Uterus (tissue), 3 donors: ENCODE measurements at regions not wholly inside any gene's neighbourhood (a gene's known extent, or its start where the extent isn't known, plus 50 kb on each side); places are given as distances from the start of the nearest gene placed in this dataset.

ENCODE experiments used
- DNase-seq, 2 donors: peaks; one replicate each; pipeline ENCODE4 v3.0.0-alpha.2; 2019 to 2020
- H3K27ac ChIP-seq, 2 donors: fragments of 200-600 bp; sonication (generic); 1 replicate in 1 of 2; 2 replicates in 1 of 2; pipeline ENCODE4 v1.5.1; 2016 to 2018
- H3K27me3 ChIP-seq, 2 donors: fragments of 200-600 bp; sonication (generic); one replicate each; pipeline ENCODE4 v1.5.1; 2018 to 2019; ENCODE audit warnings: control low read depth in 1 of 2
- H3K36me3 ChIP-seq, 2 donors: fragments of 200-600 bp; sonication (generic); one replicate each; pipeline ENCODE4 v1.5.1; 2019; ENCODE audit warnings: control low read depth in 1 of 2
- H3K4me1 ChIP-seq, 2 donors: fragments of 200-600 bp; sonication (generic); one replicate each; pipeline ENCODE4 v1.5.1; 2018 to 2019; ENCODE audit warnings: control low read depth in 1 of 2
- H3K4me3 ChIP-seq, 2 donors: fragments of 200-600 bp; sonication (generic); 1 replicate in 1 of 2; 2 replicates in 1 of 2; pipeline ENCODE4 v1.5.1; 2018 to 2019; ENCODE audit warnings: mild to moderate bottlenecking in 1 of 2
- H3K9me3 ChIP-seq, 2 donors: fragments of 200-600 bp; sonication (generic); one replicate each; pipeline ENCODE4 v1.5.1; 2019; ENCODE audit warnings: control low read depth in 1 of 2
- CTCF ChIP-seq, 4 experiments: fragments of 200-600 bp in 2 of 4; fragments of 450-650 bp in 2 of 4; sonication (generic) in 2 of 4; IDR thresholded peaks; one replicate each; pipeline ENCODE4 v1.5.1; 2016 to 2019; ENCODE audit warnings: antibody characterized with exemption in 4 of 4, mild to moderate bottlenecking in 2 of 4, moderate library complexity in 1 of 4
- POLR2A ChIP-seq, 2 donors: fragments of 450-650 bp; IDR thresholded peaks; one replicate each; pipeline ENCODE4 v1.6.1; 2016; ENCODE audit warnings: antibody characterized with exemption in 2 of 2, mild to moderate bottlenecking in 1 of 2, moderate library complexity in 1 of 2
- intact Hi-C: fragments of 100-400 bp; cut with DNase I; formaldehyde crosslinking; loops from one replicate; pipeline ENCODE4 v1.15.1; 2023; ENCODE audit warnings: low total_unique reads
- donor health status: DM: yes; HTN: yes; CAD: no.

GRCh38 chr12:126873701-126874100, 1393.3 kb upstream of the TMEM132C start:
- Histone ChIP-seq H3K36me3 (no peaks in the 10 kb centered on the region), H3K9me3 (no peaks in the 10 kb centered on the region), H3K4me3 (no peak overlapping the region), H3K4me1 (no peaks in the 10 kb centered on the region), H3K27ac (no peak overlapping the region), H3K27me3 (no peaks in the 10 kb centered on the region)
- TF ChIP-seq POLR2A (IDR thresholded peaks at IDR 0.05) (no peak), CTCF (IDR thresholded peaks at IDR 0.05) (no peak)
- intact Hi-C loops, result no loop called here
- DNase-seq, result no peak

- no peak overlapping the region for H3K4me3 ChIP-seq
- TF ChIP-seq POLR2A (IDR thresholded peaks at IDR 0.05), result no peak
- TF ChIP-seq CTCF (IDR thresholded peaks at IDR 0.05), result peak in 3 of 4 experiments; percentile 55 to 65 (median 58)
- H3K9me3 ChIP-seq, result no peaks in the 10 kb centered on the region
- intact Hi-C loops, result no loop called here
- no peaks in the 10 kb centered on the region for H3K36me3 ChIP-seq
- no peaks in the 10 kb centered on the region for H3K27me3 ChIP-seq
- DNase-seq, result peak; percentile 13 to 21
- H3K27ac ChIP-seq, result no peak overlapping the region
- H3K4me1 ChIP-seq, result no peaks in the 10 kb centered on the region
These were observed 1392.4 kb upstream of the TMEM132C start for GRCh38 chr12:126874427-126875026.

- TF ChIP-seq CTCF (IDR thresholded peaks at IDR 0.05) (no peak), POLR2A (IDR thresholded peaks at IDR 0.05) (no peak)
- no peaks in the 10 kb centered on the region for H3K9me3 ChIP-seq
- no peaks in the 10 kb centered on the region for H3K27me3 ChIP-seq
- DNase-seq, result no peak
- no peaks in the 10 kb centered on the region for H3K36me3 ChIP-seq
- intact Hi-C loops, result no loop called here
- H3K4me3 ChIP-seq, result no peak overlapping the region
- no peaks in the 10 kb centered on the region for H3K4me1 ChIP-seq
- no peak overlapping the region for H3K27ac ChIP-seq
These were observed 1387.1 kb upstream of the TMEM132C start for GRCh38 chr12:126879842-126880241.

- intact Hi-C loops, result no loop called here
- Histone ChIP-seq H3K36me3 (no peaks in the 10 kb centered on the region), H3K27ac (no peak overlapping the region), H3K4me3 (no peak overlapping the region), H3K9me3 (no peaks in the 10 kb centered on the region), H3K27me3 (no peaks in the 10 kb centered on the region), H3K4me1 (no peaks in the 10 kb centered on the region)
- TF ChIP-seq POLR2A (IDR thresholded peaks at IDR 0.05), result no peak
- no peak for TF ChIP-seq CTCF (IDR thresholded peaks at IDR 0.05)
- no peak for DNase-seq
These were observed 1383.3 kb upstream of the TMEM132C start for GRCh38 chr12:126883697-126884096.

- Histone ChIP-seq H3K9me3 (no peaks in the 10 kb centered on the region), H3K4me1 (no peaks in the 10 kb centered on the region), H3K36me3 (no peaks in the 10 kb centered on the region), H3K4me3 (no peak overlapping the region), H3K27me3 (no peaks in the 10 kb centered on the region), H3K27ac (no peak overlapping the region)
- intact Hi-C loops, result no loop called here
- TF ChIP-seq CTCF (IDR thresholded peaks at IDR 0.05) (no peak), POLR2A (IDR thresholded peaks at IDR 0.05) (no peak)
- no peak for DNase-seq
These were observed 1377.5 kb upstream of the TMEM132C start for GRCh38 chr12:126889501-126889900.
